Posterior vena cava (tissue), 2 donors: ENCODE measurements at regions not wholly inside any gene's neighbourhood (a gene's known extent, or its start where the extent isn't known, plus 50 kb on each side); places are given as distances from the start of the nearest gene placed in this dataset.

ENCODE experiments used
- DNase-seq: peaks from one replicate; pipeline ENCODE4 v3.0.0-alpha.2; 2020; ENCODE audit warnings: low spot score
- intact Hi-C, 2 donors: fragments of 100-400 bp; cut with DNase I; formaldehyde crosslinking; loops; one replicate each; pipeline versions ENCODE4 v1.14.1 to v1.14.2; 2022 to 2023
- donor health status: DM: yes; HTN: yes; CAD: no.
- donor health status: DM: yes; HTN: yes; CAD: no.

DNA sequence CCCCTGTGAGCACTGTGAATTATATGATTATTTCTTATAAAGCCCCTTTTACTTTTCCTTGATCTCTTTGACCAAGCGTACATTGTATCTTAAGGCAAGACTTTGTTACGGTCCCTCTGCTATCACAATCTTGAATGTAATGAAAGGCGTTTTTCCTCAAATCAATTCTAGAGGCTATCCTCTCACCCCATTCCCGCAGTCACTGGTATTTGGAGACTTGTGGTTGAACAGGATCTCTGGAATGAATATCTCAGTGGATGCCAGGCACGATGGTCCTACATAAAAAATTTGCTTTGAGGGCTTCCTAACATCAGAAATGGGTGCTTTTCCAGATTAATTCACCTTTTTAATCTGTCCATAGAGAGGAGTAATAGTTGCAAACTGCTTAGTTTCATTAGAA lies 151.4 kb upstream of the PAPPA start:
- intact Hi-C loops, result no loop called here
- no peak for DNase-seq

DNA sequence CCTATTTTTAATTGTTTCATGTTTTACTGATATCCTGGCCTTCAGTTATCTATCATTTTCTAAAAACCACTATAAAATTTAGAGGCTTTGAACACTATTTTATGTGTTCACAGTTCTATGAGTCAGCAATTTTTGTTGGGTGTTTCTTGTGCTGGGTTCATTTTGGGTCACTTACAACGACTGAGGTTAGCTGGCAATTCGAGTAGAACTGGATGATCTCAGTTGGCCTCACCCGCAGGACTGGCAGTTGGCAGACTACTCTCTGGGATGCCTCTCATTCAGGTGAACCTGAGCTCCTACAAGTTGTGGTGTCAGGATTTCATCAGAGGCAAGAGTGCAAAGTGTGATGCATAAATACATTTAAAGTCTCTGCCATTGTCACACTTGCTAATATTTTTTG lies 151.0 kb upstream of the PAPPA start:
- intact Hi-C loops, result no loop called here
- DNase-seq, result no peak

DNA sequence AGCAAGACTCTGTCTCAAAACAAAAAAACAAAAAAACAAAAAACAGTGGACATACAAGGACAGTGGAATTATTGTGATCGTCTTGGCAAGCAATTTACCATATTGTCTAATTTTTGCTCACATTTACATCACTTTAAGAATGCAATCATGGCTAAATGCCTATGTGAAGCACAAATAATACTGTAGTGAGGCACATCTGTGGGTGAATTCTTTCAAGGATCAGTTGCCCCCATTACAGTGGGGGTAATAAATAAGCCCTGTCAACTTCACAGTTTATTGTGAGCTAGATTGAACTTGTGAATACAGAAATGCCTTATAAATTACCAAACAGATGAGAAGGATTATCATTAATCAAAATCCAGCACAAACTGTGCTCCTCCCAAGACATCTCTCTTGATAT lies 150.2 kb upstream of the PAPPA start:
- DNase-seq, result no peak
- intact Hi-C loops, result no loop called here

DNA sequence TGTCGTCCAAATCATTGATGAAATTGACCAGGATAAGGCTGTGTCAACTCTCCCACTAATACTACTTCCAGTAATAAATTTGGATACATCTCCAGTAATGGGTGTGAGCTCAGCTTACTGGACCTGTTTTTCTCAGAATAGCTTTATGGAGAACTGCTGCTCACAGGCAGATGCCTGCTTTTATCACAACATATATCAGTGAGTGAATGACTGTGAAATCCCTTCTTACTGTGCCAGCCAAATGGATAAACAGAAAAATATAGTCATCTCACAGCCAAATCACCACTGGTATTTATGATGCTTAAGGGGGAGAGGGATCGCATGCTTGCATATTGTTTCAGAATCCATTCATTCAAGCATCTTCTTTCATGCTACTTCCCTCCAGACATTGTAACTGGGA lies 148.4 kb upstream of the PAPPA start:
- no peak for DNase-seq
- intact Hi-C loops, result no loop called here

DNA sequence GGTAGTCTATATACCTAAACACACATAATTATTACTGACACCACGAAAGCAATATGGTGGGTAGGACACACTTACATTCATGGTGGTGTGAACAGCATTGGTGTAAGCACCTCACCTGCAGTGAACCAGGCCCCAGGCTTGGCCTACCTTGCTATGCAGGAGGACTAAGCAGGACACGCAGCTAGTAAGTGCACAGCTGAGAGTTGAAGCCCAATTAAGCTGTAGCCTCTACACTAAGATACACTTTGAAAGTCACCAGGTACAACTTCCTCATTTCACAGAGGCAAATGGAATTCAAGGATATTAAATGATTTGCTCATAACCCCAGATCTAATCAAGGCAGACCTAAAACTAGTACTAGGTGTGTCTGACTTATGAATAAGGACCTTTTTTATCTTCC lies 145.8 kb upstream of the PAPPA start:
- intact Hi-C loops, result no loop called here
- no peak for DNase-seq

DNA sequence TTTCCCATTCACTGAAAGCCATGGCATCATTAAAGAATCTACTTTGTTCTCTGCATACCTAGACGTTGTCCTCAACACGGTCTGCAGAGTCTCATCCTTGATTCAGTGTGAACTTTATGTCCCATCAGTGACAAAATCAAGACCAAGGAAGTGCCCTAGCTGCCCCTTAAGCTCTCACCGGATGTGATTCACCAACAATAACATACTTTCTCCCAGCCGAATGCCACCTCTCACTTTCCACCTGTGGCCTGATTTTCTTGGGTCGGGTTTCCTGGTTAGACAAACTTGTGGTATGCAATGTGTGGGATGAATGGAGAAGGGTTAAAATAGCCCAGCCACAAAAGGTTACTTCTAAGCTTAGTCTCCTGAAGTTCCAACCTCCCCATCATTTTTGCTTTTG lies 145.3 kb upstream of the PAPPA start:
- no peak for DNase-seq
- intact Hi-C loops, result no loop called here

DNA sequence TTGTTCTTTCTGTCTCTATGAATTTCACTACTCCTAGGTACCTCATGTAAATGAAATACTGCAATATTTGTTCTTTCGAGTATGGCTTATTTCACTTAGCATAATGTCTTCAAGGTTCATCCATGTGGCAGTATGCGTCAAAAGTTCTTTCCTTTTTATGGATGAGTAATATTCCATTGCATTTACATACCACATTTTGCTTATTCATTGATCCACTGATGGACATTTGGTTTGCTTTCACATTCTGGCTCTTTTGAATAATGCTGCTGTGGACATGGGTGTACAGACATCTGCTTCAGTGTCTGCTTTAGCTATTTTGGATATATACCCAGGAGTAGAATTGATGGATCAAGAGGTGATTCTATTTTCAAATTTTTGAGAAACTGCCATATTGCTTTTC lies 144.2 kb upstream of the PAPPA start:
- intact Hi-C loops, result no loop called here
- DNase-seq, result no peak

DNA sequence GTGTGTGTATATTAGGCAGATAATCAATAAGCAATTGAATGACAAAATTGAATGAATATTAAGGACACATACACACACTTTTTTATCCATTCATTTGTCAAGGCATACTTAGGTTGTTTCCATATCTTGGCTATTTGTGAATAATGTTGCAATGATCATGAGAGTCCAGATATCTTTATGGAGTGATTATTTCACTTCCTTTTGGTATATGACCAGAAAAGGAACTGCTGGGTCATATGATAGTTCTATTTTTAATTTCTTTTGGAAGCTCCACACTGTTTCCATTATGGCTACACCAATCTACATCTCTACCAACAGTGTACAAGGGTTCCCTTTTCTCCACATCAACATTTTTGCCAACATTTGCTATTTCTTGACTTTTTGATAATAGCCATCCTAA lies 137.7 kb upstream of the PAPPA start:
- no peak for DNase-seq
- intact Hi-C loops, result no loop called here

DNA sequence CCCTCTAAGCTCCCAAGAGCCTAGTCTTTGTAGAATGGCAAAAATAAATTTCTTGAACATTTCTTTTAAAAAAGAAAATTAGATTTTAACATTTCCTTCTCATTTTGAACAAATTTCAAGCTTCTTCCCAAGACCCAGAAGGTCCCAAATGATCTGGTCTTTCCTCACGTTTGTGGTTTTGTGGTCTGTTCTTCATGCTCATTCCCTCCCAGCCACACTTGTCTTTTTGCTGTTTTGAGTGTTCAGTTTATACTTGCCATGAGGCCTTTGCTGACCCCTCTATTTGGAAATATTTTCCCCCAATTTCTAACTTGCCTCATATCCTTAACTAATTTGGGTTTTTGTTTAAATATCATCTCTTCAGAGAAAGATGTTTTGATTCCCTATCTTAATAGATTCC lies 133.4 kb upstream of the PAPPA start:
- DNase-seq, result no peak
- intact Hi-C loops, result no loop called here

DNA sequence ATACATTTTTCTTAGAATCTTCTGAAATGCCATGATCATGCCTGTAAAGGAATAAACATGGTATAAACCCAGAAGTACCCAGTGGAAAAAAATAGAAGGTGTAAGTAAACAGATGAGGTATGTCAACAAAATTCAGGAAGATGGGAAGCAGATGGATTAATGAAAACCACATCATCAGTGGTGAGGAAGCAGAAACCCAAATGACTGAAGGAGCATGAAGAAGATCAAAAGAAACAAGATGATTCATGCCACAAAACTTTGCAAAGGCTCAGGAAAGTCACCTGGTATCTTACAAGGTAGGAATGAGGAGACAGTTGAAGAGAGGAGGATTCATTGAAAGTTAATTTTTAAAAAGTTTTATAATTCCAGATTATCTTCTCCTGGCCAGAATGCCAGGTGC lies 132.8 kb upstream of the PAPPA start:
- intact Hi-C loops, result no loop called here
- no peak for DNase-seq

DNA sequence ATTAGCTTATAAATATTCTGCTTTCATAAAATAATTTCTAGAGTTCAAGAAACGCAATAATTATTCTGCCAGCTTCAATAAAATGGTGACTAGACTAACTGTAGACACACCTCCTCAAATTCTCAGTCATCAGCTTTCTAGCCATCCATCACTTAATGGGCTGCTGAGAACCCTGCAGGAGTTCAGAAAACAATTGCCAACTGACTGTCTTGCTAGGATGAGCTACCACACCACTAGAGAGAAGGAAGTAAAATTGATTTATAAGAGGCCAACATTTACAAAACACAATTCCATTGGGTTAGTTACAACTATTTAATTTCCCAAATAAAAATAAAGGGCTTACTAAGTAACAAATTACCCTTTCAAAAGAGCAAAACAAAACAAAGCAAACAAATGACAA lies 126.5 kb upstream of the PAPPA start:
- no peak for DNase-seq
- intact Hi-C loops, result no loop called here

DNA sequence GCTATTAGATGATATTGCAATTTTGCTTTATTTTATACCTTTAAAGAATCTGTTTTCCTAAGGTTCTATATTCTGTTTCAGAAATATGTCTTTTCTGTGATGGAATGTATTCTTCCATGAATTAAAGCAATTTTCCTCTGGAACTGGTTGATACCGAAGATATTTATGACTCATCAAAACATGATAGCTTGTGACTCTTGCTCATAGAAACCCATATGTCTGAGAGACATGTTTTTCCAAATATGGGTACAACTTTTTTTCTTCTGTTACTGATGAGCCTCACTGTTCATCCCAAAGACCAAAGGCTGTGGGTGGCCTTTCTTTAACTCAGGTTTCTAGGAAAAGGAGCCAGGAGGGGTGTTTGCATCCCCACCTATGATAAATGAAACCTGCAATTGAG lies 126.1 kb upstream of the PAPPA start:
- DNase-seq, result no peak
- intact Hi-C loops, result no loop called here

DNA sequence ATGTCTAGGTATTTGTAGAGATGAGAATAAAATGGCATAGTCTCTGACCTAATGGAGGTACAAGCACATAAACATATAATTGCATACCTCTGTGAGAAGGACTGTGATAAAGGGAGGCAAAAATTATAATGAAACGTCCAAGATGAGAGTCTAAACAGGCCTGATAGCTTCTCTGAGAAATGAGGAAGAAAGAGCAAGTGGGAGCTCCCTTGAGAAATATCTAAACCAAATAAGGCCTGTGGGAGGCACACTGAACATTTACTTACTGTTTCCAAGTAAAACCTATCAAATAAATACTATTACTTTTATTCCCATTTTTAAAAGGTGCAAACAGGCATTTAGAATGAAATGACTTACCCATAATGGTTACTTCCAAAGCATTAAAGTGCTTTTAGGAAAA lies 125.6 kb upstream of the PAPPA start:
- intact Hi-C loops, result no loop called here
- DNase-seq, result no peak

DNA sequence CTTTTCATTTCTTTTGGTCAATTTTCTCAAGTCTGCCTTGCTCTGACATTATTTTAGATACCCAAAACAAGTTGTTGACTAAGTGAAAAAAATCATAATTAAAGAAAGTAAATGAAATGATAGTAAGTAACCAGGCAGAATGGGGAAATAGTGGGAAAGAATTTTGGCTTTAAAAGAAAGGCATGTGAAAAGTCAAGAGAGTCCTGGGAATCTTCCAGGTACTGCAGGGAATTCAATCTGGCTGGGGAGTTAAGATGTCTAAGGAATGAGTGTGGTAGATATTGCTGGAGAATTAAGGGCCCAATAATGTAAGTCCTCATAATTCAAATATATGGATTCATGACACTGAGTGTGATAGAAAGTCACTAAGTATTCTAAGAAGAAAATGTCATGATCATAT lies 123.1 kb upstream of the PAPPA start:
- intact Hi-C loops, result no loop called here
- no peak for DNase-seq

DNA sequence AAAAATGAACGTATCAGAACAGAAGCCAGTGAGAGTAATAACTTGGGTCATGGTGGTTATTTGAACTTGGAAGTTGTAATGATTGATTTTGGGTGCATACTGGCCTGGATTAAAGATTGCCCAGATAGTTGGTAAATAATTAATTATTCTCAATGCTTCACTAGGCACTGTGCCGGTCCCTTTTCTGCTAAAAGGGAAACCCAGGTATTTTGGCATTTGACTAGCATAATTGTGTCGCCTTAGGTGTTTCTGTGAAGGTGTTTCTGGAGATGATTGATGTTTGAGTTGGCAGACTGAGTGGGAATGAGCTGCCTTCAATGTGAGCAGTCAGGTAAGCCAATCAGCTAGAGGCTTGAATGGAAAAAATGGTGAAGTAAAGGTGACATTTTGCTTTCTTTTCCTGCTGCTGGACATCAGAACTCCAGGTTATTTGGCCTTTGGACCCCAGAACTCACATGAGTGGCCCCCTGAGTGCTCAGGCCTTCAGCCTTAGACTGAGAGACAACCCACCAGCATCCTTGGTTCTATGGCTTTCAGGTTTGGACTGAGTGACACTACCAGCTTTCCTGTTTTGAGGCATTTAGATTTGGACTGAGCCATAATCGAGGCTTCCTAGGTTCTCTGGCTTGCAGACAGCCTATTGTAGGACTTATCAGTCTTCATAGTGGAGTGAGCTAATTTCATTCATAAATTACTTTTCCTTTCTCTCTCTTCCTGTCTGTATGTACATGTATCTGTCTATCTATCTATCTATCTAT lies 120.7 kb upstream of the PAPPA start:
- intact Hi-C loops, result no loop called here
- no peak for DNase-seq

DNA sequence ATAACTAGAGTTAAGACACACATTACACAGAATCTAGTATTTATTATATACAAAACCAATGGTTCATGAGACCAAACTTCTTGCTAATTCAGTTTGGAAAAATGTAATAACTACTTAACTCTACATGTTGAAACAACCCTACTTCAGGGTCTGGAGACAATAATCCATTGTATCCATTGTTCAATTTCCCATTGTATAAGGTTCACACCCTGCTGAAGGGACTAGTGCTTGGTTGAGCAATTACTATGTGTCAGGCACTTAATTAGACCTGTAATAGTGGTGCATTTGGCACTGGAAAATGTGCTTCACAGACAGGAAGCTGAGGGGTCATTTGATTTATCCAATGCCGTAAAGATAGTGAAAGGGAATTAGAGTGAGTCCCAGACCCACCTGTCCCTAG lies 114.3 kb upstream of the PAPPA start:
- intact Hi-C loops, result no loop called here
- no peak for DNase-seq

DNA sequence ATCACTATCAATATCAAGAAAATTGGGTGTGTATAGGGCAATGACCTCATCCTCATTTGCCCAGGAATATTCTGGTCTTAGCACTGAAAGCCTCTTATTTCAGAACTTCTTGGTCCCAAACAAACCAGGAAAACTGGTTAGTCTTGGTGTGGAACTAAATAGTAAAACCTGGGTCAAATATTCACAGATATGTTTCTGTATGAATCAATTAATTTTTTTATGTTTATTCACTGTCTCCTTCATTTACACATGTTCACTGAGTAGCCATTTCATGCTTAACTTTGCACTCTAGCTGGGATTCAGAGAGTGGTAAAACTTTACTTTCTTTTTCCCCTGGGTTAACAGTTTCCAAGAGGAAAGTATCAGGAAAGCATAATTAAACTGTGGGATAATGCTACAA lies 113.7 kb upstream of the PAPPA start:
- intact Hi-C loops, result no loop called here
- no peak for DNase-seq

DNA sequence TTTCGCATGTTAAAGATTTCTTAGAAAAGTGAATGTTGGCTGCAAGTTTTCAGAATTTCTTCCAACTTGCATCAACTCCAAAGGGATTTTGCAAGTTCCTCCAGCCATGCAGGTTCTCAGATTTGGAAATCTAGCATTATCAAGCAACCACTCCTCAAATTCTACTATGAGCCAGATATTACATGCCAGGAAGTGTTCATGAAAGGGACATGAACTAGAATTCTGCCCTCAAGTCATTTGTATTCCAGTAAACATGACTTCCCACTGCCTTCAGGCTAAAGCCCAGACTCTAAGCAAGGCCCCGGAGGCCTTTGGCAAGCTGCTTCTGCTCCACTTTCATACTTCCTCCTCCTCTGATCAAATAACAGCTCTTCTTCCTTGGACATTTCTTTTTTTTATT lies 111.3 kb upstream of the PAPPA start:
- intact Hi-C loops, result no loop called here
- no peak for DNase-seq

DNA sequence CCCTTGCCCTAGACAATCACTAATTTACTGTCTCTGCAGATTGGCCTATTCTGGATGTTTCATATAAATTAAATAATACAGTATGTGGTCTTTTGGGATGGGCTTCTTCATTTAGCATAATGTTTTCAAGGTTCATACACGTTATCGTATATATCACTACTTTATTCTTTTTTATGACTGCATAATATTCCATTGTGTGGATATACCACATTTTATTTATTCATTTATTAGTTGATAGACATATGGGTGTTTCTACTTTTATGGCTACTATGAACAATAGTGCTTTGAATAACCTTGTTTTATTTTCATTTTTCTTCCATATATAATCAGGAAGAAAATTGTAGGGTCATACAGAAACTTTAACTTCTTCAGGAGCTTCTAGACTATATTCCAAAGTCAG lies 108.5 kb upstream of the PAPPA start:
- intact Hi-C loops, result no loop called here

DNA sequence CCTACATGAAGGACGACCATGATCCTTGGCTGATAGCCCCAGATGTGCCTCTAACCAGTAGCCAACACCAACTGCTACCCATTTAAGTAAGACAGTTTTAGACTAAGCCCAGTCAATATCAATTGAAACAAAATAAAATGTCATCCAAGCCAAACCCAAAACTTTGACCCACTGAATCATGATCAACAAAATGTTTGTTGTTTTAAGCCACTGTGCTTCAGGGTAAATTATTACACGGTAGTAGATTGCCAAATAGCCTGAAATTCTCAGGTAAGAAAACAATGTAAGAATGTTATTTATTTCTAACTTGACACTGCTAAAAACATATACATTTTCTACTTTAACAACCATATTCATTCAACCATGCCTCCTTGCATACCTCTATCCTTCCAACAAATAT lies 105.5 kb upstream of the PAPPA start:
- intact Hi-C loops, result no loop called here

More for the DNA sequence above, 108.5 kb upstream of the PAPPA start:
- no peak for DNase-seq

DNA sequence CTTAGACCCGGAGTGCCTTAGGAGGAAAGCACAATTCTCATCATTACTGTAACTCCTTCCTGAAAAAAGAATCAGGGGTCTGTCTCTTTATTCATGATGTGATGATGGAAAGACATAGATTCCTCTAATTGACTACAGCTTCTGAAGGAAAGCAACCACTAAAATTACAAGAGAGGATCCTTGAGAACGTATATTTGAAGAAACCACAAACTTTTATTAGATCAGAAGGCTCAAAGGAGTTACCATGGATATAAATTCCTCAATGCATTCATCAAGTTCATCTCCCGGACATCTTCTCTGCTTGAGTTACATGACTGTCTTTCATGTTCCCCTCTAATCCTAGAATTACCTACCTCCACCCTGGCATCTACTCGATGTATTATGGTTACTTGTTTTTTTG lies 104.1 kb upstream of the PAPPA start:
- no peak for DNase-seq
- intact Hi-C loops, result no loop called here

More for the DNA sequence above, 105.5 kb upstream of the PAPPA start:
- DNase-seq, result no peak

DNA sequence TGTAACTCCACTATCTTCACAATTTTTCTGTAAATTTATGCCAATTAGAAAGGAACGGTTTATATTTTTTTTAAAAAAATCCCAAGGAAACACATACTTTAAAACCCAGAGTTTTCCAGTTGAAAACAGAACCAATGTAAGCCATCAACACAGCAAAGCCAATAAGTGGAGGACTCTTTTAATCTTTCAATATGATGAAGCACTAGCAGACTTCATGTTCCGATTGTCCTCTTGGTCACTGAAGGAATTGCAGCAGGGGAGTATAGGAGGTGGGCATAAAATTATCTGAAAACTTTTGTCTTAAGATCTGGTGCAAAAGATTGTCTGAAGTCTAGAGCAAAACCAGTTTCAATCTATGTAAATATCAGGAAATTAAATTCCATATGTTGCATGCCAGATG lies 102.1 kb upstream of the PAPPA start:
- no peak for DNase-seq
- intact Hi-C loops, result no loop called here
